Caco-2 (cell line): ENCODE measurements at regions not wholly inside any gene's neighbourhood (a gene's known extent, or its start where the extent isn't known, plus 50 kb on each side); places are given as distances from the start of the nearest gene placed in this dataset.

Experiments
- BruUV-seq: library from RNA; stranded (reverse); fragments of 400-500 nt; replicated peaks from 2 replicates; lab custom pipeline; 2021; lab: Mats Ljungman, UMichigan
- CTCF ChIA-PET: fragments of 300-600 bp; sonication (Branson Sonifier 250); formaldehyde crosslinking; loops from one replicate; lab custom pipeline; 2022; ENCODE audit warnings: antibody characterized with exemption; lab: Charles Lee
- POLR2A ChIA-PET: fragments of 300-600 bp; sonication (Branson Sonifier 250); formaldehyde crosslinking; loops from one replicate; lab custom pipeline; 2022; ENCODE audit warnings: antibody characterized with exemption; lab: Charles Lee
- DNase-seq, 2 experiments: peaks; one replicate each; pipeline versions ENCODE4 v3.0.0 to v3.0.0-alpha.2; 2020 to 2022
- H3K27me3 ChIP-seq: replicated peaks from 2 replicates; pipeline ENCODE4 v1.6.0; 2011; ENCODE audit warnings: low read length; ENCODE audit not compliant: control insufficient read depth, insufficient read depth
- H3K36me3 ChIP-seq: 2 replicates; pipeline ENCODE4 v1.5.1; 2011; ENCODE audit warnings: low read length; ENCODE audit not compliant: control insufficient read depth, insufficient read depth
- H3K4me1 ChIP-seq: fragments of 250-450 bp; sonication (Bioruptor Pico); 2 replicates; pipeline ENCODE4 v1.5.1; 2020; ENCODE audit warnings: mild to moderate bottlenecking
- H3K4me3 ChIP-seq: 2 replicates; pipeline ENCODE4 v1.5.1; 2011; ENCODE audit warnings: low read depth, mild to moderate bottlenecking, control low read depth, low read length
- H3K9me3 ChIP-seq: fragments of 250-450 bp; sonication (Bioruptor Pico); 2 replicates; pipeline ENCODE4 v1.5.1; 2020; ENCODE audit warnings: mild to moderate bottlenecking, moderate library complexity
- H3K27ac Mint-ChIP-seq: one replicate; pipeline ENCODE4 v1.8.0; 2022; ENCODE audit warnings: mixed read lengths; ENCODE audit not compliant: unreplicated experiment
- H3K27me3 Mint-ChIP-seq: one replicate; pipeline ENCODE4 v1.8.0; 2022; ENCODE audit warnings: mixed read lengths; ENCODE audit not compliant: insufficient read depth, unreplicated experiment
- H3K36me3 Mint-ChIP-seq: one replicate; pipeline ENCODE4 v1.8.0; 2022; ENCODE audit warnings: mild to moderate bottlenecking, mixed read lengths; ENCODE audit not compliant: insufficient read depth, unreplicated experiment
- H3K4me1 Mint-ChIP-seq: one replicate; pipeline ENCODE4 v1.8.0; 2022; ENCODE audit warnings: low read depth, mixed read lengths; ENCODE audit not compliant: unreplicated experiment
- H3K4me3 Mint-ChIP-seq: one replicate; pipeline ENCODE4 v1.8.0; 2022; ENCODE audit warnings: mild to moderate bottlenecking, moderate library complexity, mixed read lengths; ENCODE audit not compliant: unreplicated experiment
- H3K9me3 Mint-ChIP-seq: one replicate; pipeline ENCODE4 v1.8.0; 2022; ENCODE audit warnings: mixed read lengths; ENCODE audit not compliant: unreplicated experiment
- intact Hi-C: fragments of 100-400 bp; cut with micrococcal nuclease; formaldehyde crosslinking; loops from one replicate; pipeline ENCODE4 v1.10.0; 2022; ENCODE audit not compliant: unreplicated experiment
- TF ChIP-seq, protein P1 (sequence below), 2 experiments: fragments of 200-600 bp in 1 of 2; IDR thresholded peaks; 1 replicate in 1 of 2; 2 replicates in 1 of 2; pipeline versions ENCODE4 v1.5.1 to v1.8.0; 2011 to 2022; ENCODE audit warnings: antibody characterized with exemption in 1 of 2, control low read depth in 1 of 2, inconsistent platforms in 1 of 2, low read depth in 1 of 2, low read length in 1 of 2, mild to moderate bottlenecking in 1 of 2, moderate library complexity in 1 of 2; ENCODE audit not compliant: insufficient read depth in 1 of 2, severe bottlenecking in 1 of 2, unreplicated experiment in 1 of 2

DNA sequence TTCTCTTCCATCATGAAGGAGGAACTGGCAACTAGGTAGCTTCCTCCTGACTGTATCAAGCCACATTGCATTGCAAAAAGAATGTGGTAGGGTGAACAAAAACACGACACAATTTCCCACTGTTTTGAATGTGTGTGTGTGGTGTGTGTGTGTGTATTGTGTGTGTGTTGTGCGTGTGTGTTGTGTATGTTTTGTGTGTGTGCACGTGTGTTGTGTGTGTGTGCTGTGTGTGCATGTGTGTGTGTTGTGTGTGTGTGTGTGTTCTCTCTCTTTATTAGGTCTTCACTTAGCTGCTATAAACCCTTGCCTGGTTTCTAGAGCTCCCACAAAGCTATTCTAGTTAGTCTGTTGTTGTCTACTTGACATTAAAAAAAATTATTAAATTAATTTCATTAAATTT is 550.0 kb upstream of the GYPC start:
- Mint-ChIP-seq H3K36me3 (no peaks in the 10 kb centered on the region), H3K4me3 (no peak overlapping the region), H3K27ac (no peak overlapping the region), H3K9me3 (no peaks in the 10 kb centered on the region), H3K27me3 (no peaks in the 10 kb centered on the region), H3K4me1 (no peaks in the 10 kb centered on the region)
- ChIA-PET POLR2A (no interaction called here), CTCF (no interaction called here)
- intact Hi-C loops = no loop called here
- TF ChIP-seq, protein P1, sequence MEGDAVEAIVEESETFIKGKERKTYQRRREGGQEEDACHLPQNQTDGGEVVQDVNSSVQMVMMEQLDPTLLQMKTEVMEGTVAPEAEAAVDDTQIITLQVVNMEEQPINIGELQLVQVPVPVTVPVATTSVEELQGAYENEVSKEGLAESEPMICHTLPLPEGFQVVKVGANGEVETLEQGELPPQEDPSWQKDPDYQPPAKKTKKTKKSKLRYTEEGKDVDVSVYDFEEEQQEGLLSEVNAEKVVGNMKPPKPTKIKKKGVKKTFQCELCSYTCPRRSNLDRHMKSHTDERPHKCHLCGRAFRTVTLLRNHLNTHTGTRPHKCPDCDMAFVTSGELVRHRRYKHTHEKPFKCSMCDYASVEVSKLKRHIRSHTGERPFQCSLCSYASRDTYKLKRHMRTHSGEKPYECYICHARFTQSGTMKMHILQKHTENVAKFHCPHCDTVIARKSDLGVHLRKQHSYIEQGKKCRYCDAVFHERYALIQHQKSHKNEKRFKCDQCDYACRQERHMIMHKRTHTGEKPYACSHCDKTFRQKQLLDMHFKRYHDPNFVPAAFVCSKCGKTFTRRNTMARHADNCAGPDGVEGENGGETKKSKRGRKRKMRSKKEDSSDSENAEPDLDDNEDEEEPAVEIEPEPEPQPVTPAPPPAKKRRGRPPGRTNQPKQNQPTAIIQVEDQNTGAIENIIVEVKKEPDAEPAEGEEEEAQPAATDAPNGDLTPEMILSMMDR (IDR thresholded peaks at IDR 0.05; ENCODE audit: insufficient read depth in 1 of 2, low read depth in 1 of 2, low read length in 1 of 2, severe bottlenecking in 1 of 2, unreplicated experiment in 1 of 2) = no peak
- Histone ChIP-seq H3K36me3 (no peaks in the 10 kb centered on the region), H3K9me3 (no peaks in the 10 kb centered on the region), H3K4me3 (no peak overlapping the region), H3K27me3 (no peaks in the 10 kb centered on the region), H3K4me1 (no peaks in the 10 kb centered on the region; the same call in 1 of the 2 replicates)
- no TSS peak for BruUV-seq
- no peak for DNase-seq

DNA sequence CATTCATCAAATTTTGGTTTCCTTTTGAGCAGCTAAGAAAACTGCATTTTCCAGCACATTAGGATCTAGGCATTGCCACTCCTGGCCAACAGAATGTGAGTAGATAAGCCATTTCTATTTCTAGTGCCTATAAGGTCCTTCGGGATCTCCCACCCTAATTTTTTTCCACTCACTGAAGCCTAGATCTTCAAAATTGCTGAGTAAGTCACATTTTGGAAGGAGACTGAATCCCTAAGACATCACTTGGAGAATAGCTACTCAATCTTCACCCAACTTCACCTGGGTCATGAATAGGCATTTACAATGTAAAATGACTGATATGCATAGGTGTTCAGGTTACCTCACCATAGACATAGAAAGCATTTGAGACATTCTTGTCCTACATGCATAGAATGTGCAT is 548.1 kb upstream of the GYPC start:
- intact Hi-C loops = no loop called here
- Histone ChIP-seq H3K27me3 (no peaks in the 10 kb centered on the region), H3K9me3 (no peaks in the 10 kb centered on the region), H3K36me3 (no peaks in the 10 kb centered on the region), H3K4me1 (no peaks in the 10 kb centered on the region), H3K4me3 (no peak overlapping the region)
- H3K4me3 Mint-ChIP-seq = no peak overlapping the region
- BruUV-seq = no TSS peak
- DNase-seq = no peak
- CTCF ChIA-PET = no interaction called here
- POLR2A ChIA-PET = no interaction called here
- TF ChIP-seq, protein P1 (IDR thresholded peaks at IDR 0.05; ENCODE audit: insufficient read depth in 1 of 2, low read depth in 1 of 2, low read length in 1 of 2, severe bottlenecking in 1 of 2, unreplicated experiment in 1 of 2) = no peak
- H3K27ac Mint-ChIP-seq = no peak overlapping the region
- no peaks in the 10 kb centered on the region for H3K27me3 Mint-ChIP-seq
- H3K9me3 Mint-ChIP-seq = no peaks in the 10 kb centered on the region
- H3K36me3 Mint-ChIP-seq = no peaks in the 10 kb centered on the region
- no peaks in the 10 kb centered on the region for H3K4me1 Mint-ChIP-seq

DNA sequence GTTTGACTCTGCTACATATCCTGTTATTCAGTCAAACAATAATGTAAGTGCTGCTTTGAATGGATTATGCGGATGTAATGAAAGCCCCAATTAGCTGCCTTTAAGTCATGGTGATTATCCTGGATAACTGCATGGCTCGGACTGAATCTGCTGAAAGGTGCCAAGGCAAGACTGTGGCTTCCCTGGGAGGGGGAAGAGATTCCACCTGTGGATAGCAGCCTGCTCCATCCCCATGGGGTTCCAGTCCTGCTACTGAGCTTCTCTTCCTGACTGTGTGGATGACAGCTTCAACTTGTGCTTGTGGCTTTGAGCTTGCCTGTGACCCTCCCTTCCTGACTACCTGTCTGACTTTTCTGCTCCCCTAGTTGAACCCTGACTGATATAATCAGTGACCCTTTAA is 540.0 kb upstream of the GYPC start:
- intact Hi-C loops = no loop called here
- CTCF ChIA-PET = no interaction called here
- H3K9me3 ChIP-seq = no peaks in the 10 kb centered on the region
- Mint-ChIP-seq H3K9me3 (no peaks in the 10 kb centered on the region), H3K27me3 (no peaks in the 10 kb centered on the region), H3K4me3 (no peak overlapping the region), H3K27ac (no peak overlapping the region), H3K36me3 (no peaks in the 10 kb centered on the region), H3K4me1 (no peaks in the 10 kb centered on the region)
- BruUV-seq = no TSS peak
- no peaks in the 10 kb centered on the region for H3K36me3 ChIP-seq
- no peak overlapping the region for H3K4me3 ChIP-seq
- DNase-seq = no peak
- H3K27me3 ChIP-seq = no peaks in the 10 kb centered on the region
- POLR2A ChIA-PET = no interaction called here
- TF ChIP-seq, protein P1 (IDR thresholded peaks at IDR 0.05; ENCODE audit: insufficient read depth in 1 of 2, low read depth in 1 of 2, low read length in 1 of 2, severe bottlenecking in 1 of 2, unreplicated experiment in 1 of 2) = no peak
- H3K4me1 ChIP-seq = no peaks in the 10 kb centered on the region
